ENCODE measurements at regions not wholly inside any gene's neighbourhood (a gene's known extent, or its start where the extent isn't known, plus 50 kb on each side); places are given as distances from the start of the nearest gene placed in this dataset.

DNA sequence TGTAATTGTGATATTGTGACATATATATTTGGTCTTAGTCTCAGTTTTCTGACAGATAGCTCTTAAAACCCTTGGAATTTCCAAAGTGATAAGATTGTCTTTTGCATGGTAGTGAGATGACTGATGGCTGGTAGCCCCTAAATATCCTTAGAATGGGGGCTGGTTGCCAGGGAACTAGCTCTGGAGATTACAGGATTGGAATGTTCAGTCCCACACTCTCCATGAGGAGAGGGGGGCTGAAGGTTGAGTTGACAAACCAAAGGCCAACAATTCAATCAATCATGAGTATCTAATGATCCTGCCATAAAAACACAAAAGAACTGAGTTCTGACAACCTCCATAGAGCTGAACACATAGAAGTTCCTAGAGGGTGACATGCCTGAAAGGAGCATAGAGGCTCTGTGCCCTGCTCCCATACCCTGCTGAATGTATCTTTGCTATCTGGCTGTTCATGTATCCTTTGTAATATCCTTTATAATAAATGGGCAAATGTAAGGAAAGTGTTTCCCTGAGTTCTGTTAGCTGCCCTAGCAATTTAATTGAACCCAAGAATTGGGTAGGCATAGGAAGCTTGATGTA, 1680.3 kb upstream of the PIK3C3 start:
- TF ChIP-seq, protein P1, sequence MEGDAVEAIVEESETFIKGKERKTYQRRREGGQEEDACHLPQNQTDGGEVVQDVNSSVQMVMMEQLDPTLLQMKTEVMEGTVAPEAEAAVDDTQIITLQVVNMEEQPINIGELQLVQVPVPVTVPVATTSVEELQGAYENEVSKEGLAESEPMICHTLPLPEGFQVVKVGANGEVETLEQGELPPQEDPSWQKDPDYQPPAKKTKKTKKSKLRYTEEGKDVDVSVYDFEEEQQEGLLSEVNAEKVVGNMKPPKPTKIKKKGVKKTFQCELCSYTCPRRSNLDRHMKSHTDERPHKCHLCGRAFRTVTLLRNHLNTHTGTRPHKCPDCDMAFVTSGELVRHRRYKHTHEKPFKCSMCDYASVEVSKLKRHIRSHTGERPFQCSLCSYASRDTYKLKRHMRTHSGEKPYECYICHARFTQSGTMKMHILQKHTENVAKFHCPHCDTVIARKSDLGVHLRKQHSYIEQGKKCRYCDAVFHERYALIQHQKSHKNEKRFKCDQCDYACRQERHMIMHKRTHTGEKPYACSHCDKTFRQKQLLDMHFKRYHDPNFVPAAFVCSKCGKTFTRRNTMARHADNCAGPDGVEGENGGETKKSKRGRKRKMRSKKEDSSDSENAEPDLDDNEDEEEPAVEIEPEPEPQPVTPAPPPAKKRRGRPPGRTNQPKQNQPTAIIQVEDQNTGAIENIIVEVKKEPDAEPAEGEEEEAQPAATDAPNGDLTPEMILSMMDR (IDR thresholded peaks at IDR 0.05; ENCODE audit: low read length) = no peak
- TF ChIP-seq EZH2 (IDR thresholded peaks at IDR 0.05; ENCODE audit: borderline replicate concordance, low read length) = no peak
